Peyer's patch (tissue), 4 donors: ENCODE measurements at regions not wholly inside any gene's neighbourhood (a gene's known extent, or its start where the extent isn't known, plus 50 kb on each side); places are given as distances from the start of the nearest gene placed in this dataset.

ENCODE experiments used
- CTCF ChIP-seq, 6 experiments: fragments of 450-650 bp in 4 of 6; fragments of 200-600 bp in 2 of 6; sonication (generic) in 1 of 6; IDR thresholded peaks; one replicate each; pipeline ENCODE4 v1.5.1; 2017 to 2019; ENCODE audit warnings: antibody characterized with exemption in 6 of 6, mild to moderate bottlenecking in 3 of 6, moderate library complexity in 1 of 6
- POLR2A ChIP-seq, 2 donors: fragments of 450-650 bp; IDR thresholded peaks; one replicate each; pipeline ENCODE4 v1.5.1; 2017; ENCODE audit warnings: antibody characterized with exemption in 2 of 2, mild to moderate bottlenecking in 2 of 2, moderate library complexity in 2 of 2

DNA sequence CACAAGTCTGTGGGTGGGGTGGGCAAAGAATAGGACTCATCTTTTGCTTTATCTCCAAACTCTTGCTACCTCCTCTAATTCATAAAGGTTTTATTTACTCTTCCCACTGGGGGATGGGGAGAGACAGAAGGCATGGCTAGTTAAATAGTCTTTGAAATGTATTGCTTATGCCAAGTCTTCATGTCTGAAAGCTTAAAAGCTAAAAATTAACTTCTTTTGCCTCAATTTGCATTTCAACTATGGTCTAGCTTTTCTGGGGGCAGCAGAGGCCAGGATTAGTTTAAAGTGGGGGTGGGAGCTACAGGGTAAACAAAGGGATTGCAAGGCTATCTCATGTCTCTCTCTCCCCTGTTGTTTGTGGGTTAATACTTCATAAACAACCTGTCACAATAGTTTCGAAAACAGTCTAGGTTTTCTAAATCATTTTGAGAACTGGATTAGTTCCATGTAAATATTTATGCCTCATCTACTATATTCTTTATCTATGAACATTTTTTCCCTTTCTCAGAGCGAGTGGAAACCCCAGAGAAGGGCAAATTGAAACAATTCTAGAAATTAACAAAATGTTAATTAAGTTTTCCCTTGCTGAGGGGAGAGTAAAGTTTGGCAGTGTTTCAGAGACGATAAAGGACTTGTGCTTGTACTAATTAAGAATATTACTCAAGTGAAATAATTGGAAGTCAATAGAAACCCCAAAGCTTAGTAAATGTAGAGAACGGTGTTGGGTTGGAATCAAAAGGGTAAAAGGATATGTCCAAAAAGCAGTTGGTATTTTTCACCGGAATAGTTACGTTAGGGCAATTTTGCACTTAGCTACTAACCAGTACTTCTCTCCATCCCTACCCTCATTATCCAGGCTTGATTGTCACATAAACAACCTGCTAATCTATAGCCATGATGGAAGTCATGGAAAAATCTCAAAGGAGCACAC is 182.2 kb downstream of the GIPC2 start:
- TF ChIP-seq POLR2A (IDR thresholded peaks at IDR 0.05), result no peak
- TF ChIP-seq CTCF (IDR thresholded peaks at IDR 0.05), result no peak
